ENCODE measurements at regions not wholly inside any gene's neighbourhood (a gene's known extent, or its start where the extent isn't known, plus 50 kb on each side); places are given as distances from the start of the nearest gene placed in this dataset.

DNA sequence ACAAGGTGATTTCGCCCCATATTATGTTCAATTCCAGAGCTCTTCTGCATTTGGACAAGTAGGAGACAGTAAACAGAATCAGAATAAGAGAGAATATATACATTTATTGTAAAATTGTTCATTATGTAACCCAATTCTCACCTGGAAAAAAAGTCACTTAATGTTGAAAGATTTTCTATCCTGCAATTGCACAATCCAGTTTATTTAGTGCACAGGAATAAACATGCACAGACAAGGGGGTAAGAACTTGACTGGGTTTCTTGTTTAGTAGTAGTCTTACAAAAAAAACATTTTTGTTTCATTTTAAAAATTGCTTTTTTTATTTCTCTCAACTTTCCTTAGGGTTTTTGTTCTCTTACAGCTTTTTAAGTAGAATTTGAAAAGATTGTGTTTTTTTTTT, 126.6 kb downstream of the SAMD9 start:
- 95 to 99% methylated on average over 1 of the region's 1 CpG for WGBS, 2 donors
- intact Hi-C loops (cut with DNase I): no loop called here

DNA sequence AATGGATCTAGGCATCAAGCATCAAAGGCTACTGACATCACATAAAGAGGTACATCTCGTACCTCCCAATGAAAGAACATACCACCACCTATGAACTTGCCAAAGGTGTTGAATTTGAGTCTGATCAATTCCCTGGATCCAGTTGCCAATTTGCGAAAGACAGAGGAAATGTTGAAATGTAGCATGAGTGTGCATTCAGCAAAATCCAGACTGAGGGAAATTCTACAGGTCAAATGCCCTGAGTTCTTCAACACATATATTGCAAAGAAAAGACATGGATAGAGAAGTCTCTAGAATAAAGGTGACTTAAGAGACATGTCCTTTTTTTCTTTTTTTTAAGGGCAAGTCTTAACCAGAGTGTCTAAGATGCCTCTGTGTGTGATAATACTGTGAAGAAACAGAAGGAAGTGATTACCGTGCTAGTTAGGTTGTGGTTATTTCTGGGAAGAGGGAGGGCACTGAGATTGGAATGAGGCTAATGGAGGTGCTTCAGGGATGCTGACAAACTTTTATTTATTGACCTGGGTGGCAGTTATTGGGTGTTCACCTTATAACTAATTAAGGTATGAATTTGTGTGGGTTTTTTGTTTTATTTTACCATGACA, 128.7 kb downstream of the SAMD9 start:
- Histone ChIP-seq H3K4me1 (ENCODE audit: control insufficient read depth in 1 of 2, insufficient read depth in 2 of 2, low read length in 2 of 2) (no peaks in the 10 kb centered on the region), H3K9me3 (ENCODE audit: control insufficient read depth, low read length) (no peaks in the 10 kb centered on the region), H3K4me3 (ENCODE audit: low read length in 2 of 2) (no peak overlapping the region), H3K36me3 (ENCODE audit: control insufficient read depth in 1 of 2, insufficient read depth in 2 of 2, low read length in 1 of 2) (no peaks in the 10 kb centered on the region), H3K27me3 (ENCODE audit: control insufficient read depth in 1 of 2, insufficient read depth in 2 of 2, low read length in 1 of 2) (no peaks in the 10 kb centered on the region), H3K27ac (ENCODE audit: low read depth in 1 of 2, low read length in 2 of 2) (no peak overlapping the region)
- no peak for DNase-seq
- no peak for ATAC-seq (ENCODE audit: low FRiP score)
- intact Hi-C loops (cut with DNase I): no loop called here
- WGBS, 2 donors: 80 to 84% methylated on average over 3 of the region's 3 CpGs

More for the DNA sequence above, 126.6 kb downstream of the SAMD9 start:
- no peaks in the 10 kb centered on the region for H3K4me1 ChIP-seq (ENCODE audit: control insufficient read depth in 1 of 2, insufficient read depth in 2 of 2, low read length in 2 of 2)
- H3K36me3 ChIP-seq (ENCODE audit: control insufficient read depth in 1 of 2, insufficient read depth in 2 of 2, low read length in 1 of 2): no peaks in the 10 kb centered on the region
- H3K27me3 ChIP-seq (ENCODE audit: control insufficient read depth in 1 of 2, insufficient read depth in 2 of 2, low read length in 1 of 2): no peaks in the 10 kb centered on the region
- no peak overlapping the region for H3K4me3 ChIP-seq (ENCODE audit: low read length in 2 of 2)
- no peak for DNase-seq
- H3K9me3 ChIP-seq (ENCODE audit: control insufficient read depth, low read length): no peaks in the 10 kb centered on the region
- H3K27ac ChIP-seq (ENCODE audit: low read depth in 1 of 2, low read length in 2 of 2): no peak overlapping the region
- ATAC-seq (ENCODE audit: low FRiP score): no peak

DNA sequence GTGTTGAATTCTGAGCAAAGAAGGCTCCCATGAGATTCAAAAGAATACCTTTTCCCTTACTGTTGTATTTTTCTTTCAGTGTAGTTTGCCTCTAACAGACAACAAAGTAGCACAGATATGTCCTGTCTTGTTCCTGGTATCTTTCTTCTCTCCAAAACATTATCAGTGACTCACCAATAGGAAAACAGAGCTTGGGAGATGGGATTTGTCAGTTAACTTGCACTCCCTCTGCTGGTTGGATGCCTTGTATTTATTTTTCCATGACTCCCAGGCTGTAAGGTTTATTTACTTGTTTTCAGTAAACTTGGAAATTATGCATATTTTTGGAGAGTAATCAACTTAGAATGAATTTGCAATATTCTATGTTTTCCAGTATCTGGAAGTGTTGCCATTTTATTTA, 129.7 kb downstream of the SAMD9 start:
- DNase-seq (no peak), ATAC-seq (ENCODE audit: low FRiP score) (no peak)
- Histone ChIP-seq H3K9me3 (ENCODE audit: control insufficient read depth, low read length) (no peaks in the 10 kb centered on the region), H3K27me3 (ENCODE audit: control insufficient read depth in 1 of 2, insufficient read depth in 2 of 2, low read length in 1 of 2) (no peaks in the 10 kb centered on the region), H3K4me3 (ENCODE audit: low read length in 2 of 2) (no peak overlapping the region), H3K36me3 (ENCODE audit: control insufficient read depth in 1 of 2, insufficient read depth in 2 of 2, low read length in 1 of 2) (no peaks in the 10 kb centered on the region), H3K27ac (ENCODE audit: low read depth in 1 of 2, low read length in 2 of 2) (no peak overlapping the region), H3K4me1 (ENCODE audit: control insufficient read depth in 1 of 2, insufficient read depth in 2 of 2, low read length in 2 of 2) (no peaks in the 10 kb centered on the region)
- intact Hi-C loops (cut with DNase I): no loop called here

DNA sequence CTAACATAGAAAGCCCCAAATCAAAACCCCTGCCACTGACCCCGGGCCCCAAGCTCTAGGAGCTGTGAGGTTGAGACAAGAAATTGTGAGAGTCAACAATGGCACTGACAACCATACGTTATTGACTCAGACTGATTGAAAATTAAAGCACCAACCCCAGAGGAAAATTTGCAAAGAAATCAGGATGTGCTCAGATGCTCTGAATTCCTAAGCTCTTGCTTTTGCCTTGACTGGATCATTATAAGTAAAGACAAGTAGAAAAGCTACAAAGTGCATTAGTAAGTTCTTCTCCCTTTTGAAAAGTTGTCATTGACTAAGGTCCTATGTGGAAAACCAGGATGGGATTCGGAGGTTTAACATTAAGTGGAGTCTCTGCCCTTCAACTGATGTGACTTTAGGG, 130.2 kb downstream of the SAMD9 start:
- no peaks in the 10 kb centered on the region for H3K9me3 ChIP-seq (ENCODE audit: control insufficient read depth, low read length)
- no peak for ATAC-seq (ENCODE audit: low FRiP score)
- intact Hi-C loops (cut with DNase I): no loop called here
- no peaks in the 10 kb centered on the region for H3K36me3 ChIP-seq (ENCODE audit: control insufficient read depth in 1 of 2, insufficient read depth in 2 of 2, low read length in 1 of 2)
- H3K27me3 ChIP-seq (ENCODE audit: control insufficient read depth in 1 of 2, insufficient read depth in 2 of 2, low read length in 1 of 2): no peaks in the 10 kb centered on the region
- no peaks in the 10 kb centered on the region for H3K4me1 ChIP-seq (ENCODE audit: control insufficient read depth in 1 of 2, insufficient read depth in 2 of 2, low read length in 2 of 2)
- DNase-seq: no peak
- no peak overlapping the region for H3K27ac ChIP-seq (ENCODE audit: low read depth in 1 of 2, low read length in 2 of 2)
- 73 to 79% methylated on average over 3 of the region's 3 CpGs for WGBS, 2 donors
- H3K4me3 ChIP-seq (ENCODE audit: low read length in 2 of 2): no peak overlapping the region

DNA sequence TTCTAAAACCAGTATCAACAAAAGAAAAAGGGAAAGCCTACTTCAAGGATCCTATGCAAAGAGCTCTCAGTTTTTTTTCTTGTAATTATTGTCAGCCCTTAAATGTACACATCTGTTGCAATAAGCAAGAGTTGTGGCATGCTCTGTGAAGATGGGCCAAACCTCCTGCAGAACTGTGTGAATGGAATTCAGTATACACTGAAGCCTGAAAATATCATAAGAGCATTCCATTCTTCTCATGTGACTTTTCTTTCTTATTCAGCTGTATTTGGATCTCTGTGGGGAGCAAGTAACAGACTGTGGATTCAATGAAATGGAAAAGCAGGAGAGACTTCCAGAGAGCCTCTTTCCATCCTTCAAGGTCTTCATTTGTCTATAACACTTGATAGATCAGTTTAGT, 130.7 kb downstream of the SAMD9 start:
- no peak for DNase-seq
- H3K4me1 ChIP-seq (ENCODE audit: control insufficient read depth in 1 of 2, insufficient read depth in 2 of 2, low read length in 2 of 2): no peaks in the 10 kb centered on the region
- ATAC-seq (ENCODE audit: low FRiP score): no peak
- H3K27me3 ChIP-seq (ENCODE audit: control insufficient read depth in 1 of 2, insufficient read depth in 2 of 2, low read length in 1 of 2): no peaks in the 10 kb centered on the region
- H3K4me3 ChIP-seq (ENCODE audit: low read length in 2 of 2): no peak overlapping the region
- H3K36me3 ChIP-seq (ENCODE audit: control insufficient read depth in 1 of 2, insufficient read depth in 2 of 2, low read length in 1 of 2): no peaks in the 10 kb centered on the region
- intact Hi-C loops (cut with DNase I): no loop called here
- no peaks in the 10 kb centered on the region for H3K9me3 ChIP-seq (ENCODE audit: control insufficient read depth, low read length)
- no peak overlapping the region for H3K27ac ChIP-seq (ENCODE audit: low read depth in 1 of 2, low read length in 2 of 2)

DNA sequence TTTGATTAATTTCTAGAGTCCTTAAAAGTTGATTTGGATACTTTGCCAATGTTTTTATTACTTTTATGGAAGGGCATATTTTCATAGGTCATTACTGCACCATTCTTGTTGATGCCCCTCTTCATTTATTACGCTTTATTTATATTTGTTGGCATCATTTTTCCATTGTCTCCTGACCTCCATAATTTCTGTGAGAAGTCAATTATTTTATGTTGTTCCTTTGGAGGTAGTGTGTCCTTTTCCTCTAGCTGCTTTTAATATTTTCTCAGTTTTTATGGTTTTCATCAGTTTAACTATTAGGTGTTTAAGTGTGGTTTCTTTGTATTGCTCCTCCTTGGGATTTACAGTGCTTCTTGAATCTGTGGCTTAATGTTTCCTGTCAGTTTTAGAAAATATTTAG, 134.9 kb downstream of the SAMD9 start:
- intact Hi-C loops (cut with DNase I): no loop called here
- H3K36me3 ChIP-seq (ENCODE audit: control insufficient read depth in 1 of 2, insufficient read depth in 2 of 2, low read length in 1 of 2): no peaks in the 10 kb centered on the region
- H3K4me1 ChIP-seq (ENCODE audit: control insufficient read depth in 1 of 2, insufficient read depth in 2 of 2, low read length in 2 of 2): no peaks in the 10 kb centered on the region
- ATAC-seq (ENCODE audit: low FRiP score): no peak
- no peak for DNase-seq
- WGBS, 2 donors: 94 to 100% methylated on average over 1 of the region's 1 CpG
- no peak overlapping the region for H3K27ac ChIP-seq (ENCODE audit: low read depth in 1 of 2, low read length in 2 of 2)
- H3K9me3 ChIP-seq (ENCODE audit: control insufficient read depth, low read length): no peaks in the 10 kb centered on the region
- H3K4me3 ChIP-seq (ENCODE audit: low read length in 2 of 2): no peak overlapping the region
- H3K27me3 ChIP-seq (ENCODE audit: control insufficient read depth in 1 of 2, insufficient read depth in 2 of 2, low read length in 1 of 2): no peaks in the 10 kb centered on the region

DNA sequence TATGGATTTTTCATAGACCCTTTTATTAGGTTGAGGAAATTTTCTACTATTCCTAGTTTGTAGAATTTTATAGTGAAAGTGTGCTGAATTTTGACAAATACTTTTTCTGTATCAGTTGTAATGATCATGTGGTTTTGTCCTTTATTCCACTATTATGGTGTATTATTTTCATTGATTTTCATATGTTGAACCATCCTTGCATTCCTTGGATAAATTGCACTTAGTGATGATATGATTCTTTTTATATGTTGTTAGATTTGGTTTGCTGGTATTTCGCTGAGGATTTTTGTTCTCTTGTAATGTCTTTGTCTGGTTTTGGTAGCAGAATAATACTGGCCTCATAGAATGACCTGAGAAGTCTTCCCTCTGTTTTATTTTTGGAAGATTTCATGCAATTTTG, 140.6 kb upstream of the CDK6 start:
- Histone ChIP-seq H3K4me1 (ENCODE audit: control insufficient read depth in 1 of 2, insufficient read depth in 2 of 2, low read length in 2 of 2) (no peaks in the 10 kb centered on the region), H3K27ac (ENCODE audit: low read depth in 1 of 2, low read length in 2 of 2) (no peak overlapping the region), H3K4me3 (ENCODE audit: low read length in 2 of 2) (no peak overlapping the region), H3K9me3 (ENCODE audit: control insufficient read depth, low read length) (peaks cover 1% of the 10 kb centered on the region), H3K27me3 (ENCODE audit: control insufficient read depth in 1 of 2, insufficient read depth in 2 of 2, low read length in 1 of 2) (no peaks in the 10 kb centered on the region), H3K36me3 (ENCODE audit: control insufficient read depth in 1 of 2, insufficient read depth in 2 of 2, low read length in 1 of 2) (no peaks in the 10 kb centered on the region)
- DNase-seq (no peak), ATAC-seq (ENCODE audit: low FRiP score) (no peak)
- intact Hi-C loops (cut with DNase I): no loop called here
- 80% methylated on average over 1 of the region's 1 CpG for whole genome bisulfite sequencing, 2 donors

DNA sequence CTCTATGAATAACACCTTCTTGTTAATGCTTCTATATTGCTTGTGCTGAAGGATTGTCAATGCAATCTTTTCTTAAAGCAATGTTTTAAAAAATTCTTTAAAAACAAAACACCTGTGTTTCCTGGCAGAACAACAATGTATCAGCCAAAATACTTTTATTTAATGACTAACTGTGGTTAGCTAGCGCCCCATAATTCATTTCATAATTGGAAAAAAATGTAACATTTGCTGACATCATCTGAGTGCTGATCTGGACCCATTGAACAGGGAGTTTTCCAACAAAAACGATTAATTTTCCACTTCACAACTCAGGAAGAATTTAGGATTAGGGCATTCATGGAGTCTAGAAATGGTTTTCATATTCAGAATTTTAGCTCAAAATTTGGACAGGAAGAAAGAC, 137.6 kb upstream of the CDK6 start:
- no peak overlapping the region for H3K27ac ChIP-seq (ENCODE audit: low read depth in 1 of 2, low read length in 2 of 2)
- 3 to 7% methylated on average over 2 of the region's 2 CpGs for WGBS, 2 donors
- no peaks in the 10 kb centered on the region for H3K36me3 ChIP-seq (ENCODE audit: control insufficient read depth in 1 of 2, insufficient read depth in 2 of 2, low read length in 1 of 2)
- intact Hi-C loops (cut with DNase I): no loop called here
- H3K4me1 ChIP-seq (ENCODE audit: control insufficient read depth in 1 of 2, insufficient read depth in 2 of 2, low read length in 2 of 2): no peaks in the 10 kb centered on the region
- no peak for DNase-seq
- ATAC-seq (ENCODE audit: low FRiP score): no peak
- H3K4me3 ChIP-seq (ENCODE audit: low read length in 2 of 2): no peak overlapping the region
- H3K9me3 ChIP-seq (ENCODE audit: control insufficient read depth, low read length): peaks cover 1% of the 10 kb centered on the region
- H3K27me3 ChIP-seq (ENCODE audit: control insufficient read depth in 1 of 2, insufficient read depth in 2 of 2, low read length in 1 of 2): no peaks in the 10 kb centered on the region

DNA sequence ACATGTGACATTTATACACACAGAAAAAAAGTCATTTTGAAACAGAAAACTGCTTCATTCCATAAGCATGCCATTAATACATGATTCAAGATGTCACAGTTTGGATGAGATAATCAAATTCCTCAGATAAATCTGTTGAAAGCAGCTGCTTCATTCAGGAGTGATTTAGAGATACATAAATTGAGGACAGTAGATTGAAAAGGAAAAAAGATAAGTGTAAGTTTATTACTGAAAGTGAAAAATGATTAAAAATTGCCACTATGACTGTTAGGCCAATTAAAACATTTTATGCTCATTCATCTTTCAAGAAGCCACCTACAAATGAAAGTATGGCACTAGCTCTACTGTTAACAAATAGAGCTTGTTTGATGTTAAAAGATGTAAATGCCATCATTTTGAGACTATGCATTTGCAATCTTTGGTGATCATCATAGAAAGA, 136.9 kb upstream of the CDK6 start:
- ATAC-seq (ENCODE audit: low FRiP score): no peak
- Histone ChIP-seq H3K36me3 (ENCODE audit: control insufficient read depth in 1 of 2, insufficient read depth in 2 of 2, low read length in 1 of 2) (no peaks in the 10 kb centered on the region), H3K27ac (ENCODE audit: low read depth in 1 of 2, low read length in 2 of 2) (no peak overlapping the region), H3K4me1 (ENCODE audit: control insufficient read depth in 1 of 2, insufficient read depth in 2 of 2, low read length in 2 of 2) (no peaks in the 10 kb centered on the region), H3K27me3 (ENCODE audit: control insufficient read depth in 1 of 2, insufficient read depth in 2 of 2, low read length in 1 of 2) (no peaks in the 10 kb centered on the region), H3K4me3 (ENCODE audit: low read length in 2 of 2) (no peak overlapping the region), H3K9me3 (ENCODE audit: control insufficient read depth, low read length) (peaks cover 1% of the 10 kb centered on the region)
- intact Hi-C loops (cut with DNase I): no loop called here
- DNase-seq: no peak

Measured in aorta (tissue), 5 donors.